HG03521 (cell line): ENCODE measurements at regions not wholly inside any gene's neighbourhood (a gene's known extent, or its start where the extent isn't known, plus 50 kb on each side); places are given as distances from the start of the nearest gene placed in this dataset.

ENCODE experiments used
- ATAC-seq: cut with Tn5 transposase; IDR thresholded peaks from one replicate; pipeline ENCODE4 v1.9.1; 2021; ENCODE audit warnings: mild to moderate bottlenecking, moderate library complexity; ENCODE audit not compliant: unreplicated experiment

DNA sequence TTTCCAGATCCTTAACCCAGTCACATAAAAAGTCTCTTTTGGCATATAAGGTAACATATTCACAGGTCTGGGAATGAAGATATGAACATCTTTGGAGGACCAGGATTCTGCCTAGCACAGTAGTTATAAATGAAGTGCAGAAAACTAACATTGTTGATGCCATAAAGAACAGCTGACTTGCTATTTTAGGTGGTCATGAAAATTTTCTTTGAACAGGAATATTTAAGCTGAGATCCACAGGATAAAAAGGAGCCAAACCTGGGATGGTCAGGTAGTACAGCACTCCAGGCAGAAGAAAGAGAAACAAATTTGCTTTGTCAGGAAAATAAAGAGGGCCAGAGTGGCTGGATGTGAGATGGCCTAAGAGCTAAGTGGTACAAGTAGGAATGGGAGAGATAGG lies 80.0 kb downstream of the CENPW start:
- ATAC-seq, result no peak

DNA sequence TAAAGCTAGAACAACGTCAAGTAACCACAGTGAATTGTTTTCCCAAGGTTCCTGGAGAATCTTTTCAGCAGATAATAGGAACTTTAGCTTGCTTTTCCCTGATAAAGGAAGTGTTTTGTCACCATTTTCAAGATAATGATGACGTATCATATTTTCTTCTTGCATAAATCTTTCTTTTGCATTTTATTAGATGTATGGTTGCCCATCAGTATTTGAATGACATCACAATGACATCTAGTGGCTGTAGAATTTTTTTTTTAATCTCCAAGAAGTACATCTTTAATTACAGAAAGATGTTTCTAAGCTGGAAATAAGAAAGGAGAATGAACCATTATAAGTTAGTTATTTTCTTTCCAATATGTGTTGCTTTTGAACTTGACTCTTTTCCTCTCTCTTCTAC lies 83.0 kb downstream of the CENPW start:
- no peak for ATAC-seq

DNA sequence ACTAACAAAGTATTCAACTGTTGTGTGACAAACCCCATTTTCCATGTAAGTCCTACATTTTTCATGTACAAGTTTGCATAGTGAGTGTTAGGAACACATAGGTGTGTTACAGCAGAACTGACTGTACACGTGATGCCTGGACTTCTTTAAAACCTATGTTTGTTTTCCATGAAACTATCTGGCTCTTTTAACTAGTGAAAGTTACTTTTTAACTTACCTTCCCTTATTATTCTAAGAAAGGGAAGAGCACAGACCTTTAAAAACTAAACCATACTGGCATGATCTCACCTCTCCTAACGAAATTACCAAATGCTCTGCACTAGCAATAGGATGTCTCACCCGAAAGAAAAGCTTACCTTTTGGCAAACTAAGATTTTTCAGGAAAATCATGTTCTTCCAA lies 87.8 kb downstream of the CENPW start:
- no peak for ATAC-seq

DNA sequence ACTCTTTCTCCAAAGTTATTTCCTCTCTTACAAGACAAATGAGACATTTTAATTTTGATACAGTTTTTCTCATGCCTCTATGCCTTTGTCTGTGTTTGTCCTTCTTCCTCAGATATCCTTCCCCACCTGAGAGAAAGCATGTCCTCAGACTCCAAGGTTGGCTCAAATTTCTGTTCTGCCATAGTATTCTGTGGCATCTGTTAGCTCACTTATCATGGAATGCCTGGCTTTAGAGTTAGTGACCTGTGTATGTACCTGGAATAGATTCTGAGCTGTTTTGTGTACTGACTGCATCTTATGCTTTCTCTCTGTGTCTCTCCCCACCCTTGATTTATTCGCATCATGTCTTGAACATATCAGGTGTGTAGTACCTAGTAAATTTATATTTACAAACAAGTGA lies 90.0 kb downstream of the CENPW start:
- ATAC-seq, result no peak

DNA sequence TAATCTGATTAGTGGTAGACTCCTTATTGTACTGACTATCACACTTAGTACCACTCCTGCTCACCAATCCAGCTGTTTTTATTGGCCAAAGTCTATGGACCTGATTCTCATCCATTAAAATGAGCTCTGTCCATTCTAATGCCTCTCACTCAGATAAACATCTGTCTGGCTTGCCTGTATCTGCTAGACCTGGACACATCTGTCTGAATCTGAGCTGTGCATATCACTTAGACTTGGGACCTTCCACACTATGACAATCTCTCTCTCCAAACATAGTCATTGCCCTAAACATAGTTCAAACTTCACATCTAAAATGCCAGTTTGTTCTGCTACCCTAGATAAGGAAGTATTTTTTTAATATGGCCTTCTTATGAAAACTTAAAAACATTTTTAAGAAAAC lies 92.6 kb downstream of the CENPW start:
- no peak for ATAC-seq

DNA sequence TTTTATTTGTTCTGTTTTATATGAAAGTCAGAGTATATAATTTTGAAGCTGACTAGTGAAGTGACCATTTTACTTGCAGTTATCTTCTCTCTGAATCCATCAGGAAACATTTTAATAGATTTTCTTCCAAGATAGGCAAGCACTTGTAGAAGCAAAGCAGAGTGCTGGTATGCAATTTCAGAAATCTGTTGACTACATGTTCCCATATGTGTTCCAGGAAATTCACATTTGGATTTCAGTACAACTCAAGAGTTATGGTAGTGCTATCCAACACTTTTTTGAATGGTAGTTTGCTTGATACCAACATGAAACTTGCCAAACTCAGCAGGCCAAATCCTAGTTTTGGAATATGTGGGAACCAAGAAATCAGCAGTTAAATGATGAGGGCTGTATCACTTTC lies 94.0 kb downstream of the CENPW start:
- no peak for ATAC-seq

DNA sequence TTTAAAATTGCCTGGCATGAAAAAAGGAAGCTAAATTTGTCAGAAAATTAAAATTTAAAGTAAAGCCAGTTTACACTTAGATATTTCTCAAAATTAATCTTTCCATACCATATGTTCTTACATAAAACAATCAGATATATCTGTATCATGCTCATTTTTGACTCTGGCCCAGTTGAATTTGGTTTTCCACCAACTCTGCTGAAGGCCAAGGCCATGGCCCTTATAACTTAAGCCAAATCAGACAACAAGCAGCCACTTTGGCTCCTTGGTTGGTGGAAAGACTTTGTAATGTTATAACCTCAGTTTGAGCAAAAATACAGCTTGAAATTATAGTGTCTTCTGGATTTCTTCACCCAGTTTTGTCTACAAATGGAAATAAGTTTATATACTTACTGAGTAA lies 97.3 kb downstream of the CENPW start:
- ATAC-seq, result no peak

DNA sequence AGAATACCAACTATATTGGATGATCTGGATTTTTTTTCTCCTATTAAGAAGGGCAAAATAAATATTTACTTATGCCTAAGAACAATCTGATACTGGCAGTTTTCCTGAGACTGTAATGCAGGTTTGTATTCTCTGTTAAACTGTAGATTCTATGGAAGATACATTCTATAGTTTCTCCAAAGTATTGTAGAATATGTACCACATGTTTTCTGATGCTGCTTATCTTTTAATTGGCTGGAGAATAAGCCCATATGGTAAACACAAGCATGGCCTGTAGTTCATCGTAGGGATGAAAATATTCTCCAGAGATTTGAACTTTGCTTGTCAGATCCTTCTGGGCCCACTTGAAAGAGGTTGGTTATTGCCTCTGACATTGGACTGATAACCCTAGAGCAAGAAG lies 99.1 kb downstream of the CENPW start:
- no peak for ATAC-seq

DNA sequence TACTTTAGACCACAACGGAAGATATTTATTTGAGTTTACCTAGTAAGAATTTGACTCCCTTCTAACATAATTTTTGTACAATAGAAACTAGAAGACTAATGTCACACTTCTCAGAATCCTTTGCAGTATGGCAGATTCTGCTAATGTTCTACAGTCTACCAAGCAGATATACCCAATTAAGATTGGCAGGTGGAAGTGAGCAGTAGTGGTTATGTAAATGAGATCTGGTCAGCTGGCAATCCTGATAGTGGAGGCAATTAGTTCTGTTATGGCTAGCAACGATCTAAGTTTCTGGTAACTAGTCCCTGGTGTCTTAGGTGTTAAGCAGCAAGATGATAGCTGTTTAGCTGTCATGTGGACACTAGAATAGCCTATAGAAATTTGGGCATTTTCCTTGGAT lies 101.0 kb downstream of the CENPW start:
- ATAC-seq, result peak; percentile 70

DNA sequence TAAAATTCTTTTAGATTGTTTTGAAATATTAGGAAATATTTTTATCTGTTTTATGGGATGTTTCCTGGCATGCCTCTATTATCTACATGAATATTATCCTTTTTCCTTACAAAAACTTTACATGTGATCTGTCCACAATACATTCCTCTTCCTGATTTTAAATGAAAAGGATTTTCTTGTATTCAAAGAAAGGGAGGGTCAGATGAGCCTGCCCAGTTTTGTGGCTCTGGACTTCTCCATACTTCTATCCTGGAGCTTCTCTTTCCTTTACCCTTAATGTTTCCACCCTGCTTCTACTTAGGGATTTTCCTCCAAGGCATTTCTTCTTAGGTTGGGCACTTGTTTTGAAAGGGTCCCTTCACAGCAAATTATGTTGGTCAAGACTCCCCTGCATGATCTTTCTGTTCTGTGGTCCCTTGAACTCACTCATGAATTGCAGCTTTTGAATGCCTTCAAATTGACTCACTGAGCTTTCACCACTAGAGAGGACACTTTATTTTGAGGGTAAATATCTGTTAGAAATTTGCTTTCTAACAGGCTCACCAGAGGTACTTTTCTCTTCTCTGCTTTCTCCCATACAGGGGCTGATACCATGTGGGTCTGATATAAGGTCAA lies 104.9 kb downstream of the CENPW start:
- ATAC-seq, result no peak

DNA sequence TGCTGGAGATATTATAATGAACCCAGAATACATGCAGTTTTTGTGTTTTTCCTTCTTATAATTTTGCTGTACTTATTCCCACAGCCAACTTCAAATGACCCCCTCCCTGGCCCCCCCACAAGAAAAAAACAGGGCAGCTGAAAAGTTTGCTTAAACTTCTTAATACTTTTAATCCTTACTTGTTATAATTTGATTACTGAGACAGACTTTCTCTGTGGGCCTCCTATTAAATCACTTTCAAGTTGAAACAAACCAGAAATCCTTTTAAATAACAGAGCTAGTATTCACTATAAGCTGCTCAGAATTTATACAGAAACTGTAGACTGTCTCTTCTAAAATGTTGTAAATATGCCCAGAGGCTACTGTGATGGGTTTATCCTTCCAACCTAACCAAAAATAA lies 106.3 kb downstream of the CENPW start:
- no peak for ATAC-seq

DNA sequence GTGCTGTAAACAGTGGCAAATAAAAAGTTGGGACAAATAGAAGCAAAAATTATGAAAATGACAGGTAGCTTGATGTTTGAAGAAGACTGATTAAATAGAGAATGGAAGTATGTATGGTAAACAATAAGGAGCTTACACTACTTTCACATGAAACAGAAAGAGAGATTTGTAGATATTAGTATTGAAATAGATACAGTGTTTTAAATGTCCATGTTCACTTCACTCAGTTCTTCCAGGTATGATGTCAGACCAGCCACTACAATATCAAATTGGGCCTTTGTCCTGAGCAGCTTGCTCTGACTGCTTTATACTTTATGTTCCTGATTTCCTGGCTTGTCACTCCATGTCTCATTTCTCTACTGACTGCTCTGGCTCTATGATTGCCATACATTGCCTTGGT lies 107.5 kb downstream of the CENPW start:
- ATAC-seq, result no peak

DNA sequence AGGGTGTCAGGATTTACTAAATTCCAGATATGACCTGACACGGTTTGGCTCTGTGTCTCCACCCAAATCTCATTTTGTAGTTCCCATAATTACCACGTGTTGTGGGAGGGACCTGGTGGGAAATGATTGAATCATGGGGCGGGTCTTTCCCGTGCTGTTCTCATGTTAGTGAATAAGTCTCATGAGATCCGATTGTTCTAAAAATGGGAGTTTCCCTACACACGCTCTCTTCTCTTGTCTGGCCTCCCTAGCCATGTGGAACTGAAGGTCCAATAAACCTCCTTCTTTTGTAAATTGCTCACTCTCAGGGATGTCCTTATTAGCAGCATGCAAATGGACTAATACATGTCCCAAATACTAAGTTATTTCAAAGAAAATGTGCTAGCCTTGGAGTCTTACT lies 121.1 kb downstream of the CENPW start:
- no peak for ATAC-seq

DNA sequence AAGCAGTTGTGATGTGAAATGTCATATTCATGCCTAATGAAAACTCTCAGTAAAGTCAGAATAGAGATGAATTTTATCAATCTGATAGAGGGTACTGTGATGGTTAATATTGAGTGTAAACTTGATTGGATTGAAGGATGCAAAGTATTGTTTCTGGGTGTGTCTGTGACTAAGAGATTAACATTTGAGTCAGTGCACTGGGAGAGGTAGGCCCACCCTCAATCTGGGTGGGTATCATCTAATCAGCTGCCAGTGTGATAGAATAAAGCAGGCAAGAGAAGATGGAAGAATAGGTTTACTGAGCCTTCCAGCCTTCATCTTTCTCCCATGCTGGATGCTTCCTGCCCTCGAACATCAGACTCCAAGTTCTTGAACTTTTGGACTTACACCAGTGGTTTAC lies 124.3 kb downstream of the CENPW start:
- no peak for ATAC-seq

DNA sequence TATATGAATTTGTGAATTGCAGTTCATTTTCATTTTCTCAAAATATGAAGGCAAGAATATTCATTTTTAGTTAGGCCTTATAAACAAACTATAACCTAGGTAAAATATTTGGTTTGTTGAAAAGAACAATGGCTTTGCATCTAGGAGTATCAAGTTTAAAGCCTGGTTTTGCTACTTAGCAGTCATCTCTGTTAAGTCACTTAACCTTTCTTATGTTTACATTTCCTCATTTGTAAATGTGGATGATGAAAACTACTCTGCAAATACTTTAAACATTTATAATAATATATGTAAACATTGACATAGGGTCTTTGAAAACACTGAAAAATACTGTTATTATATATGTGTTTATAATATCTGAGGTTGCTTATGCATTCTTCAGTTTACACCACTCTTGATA lies 135.5 kb downstream of the CENPW start:
- no peak for ATAC-seq

DNA sequence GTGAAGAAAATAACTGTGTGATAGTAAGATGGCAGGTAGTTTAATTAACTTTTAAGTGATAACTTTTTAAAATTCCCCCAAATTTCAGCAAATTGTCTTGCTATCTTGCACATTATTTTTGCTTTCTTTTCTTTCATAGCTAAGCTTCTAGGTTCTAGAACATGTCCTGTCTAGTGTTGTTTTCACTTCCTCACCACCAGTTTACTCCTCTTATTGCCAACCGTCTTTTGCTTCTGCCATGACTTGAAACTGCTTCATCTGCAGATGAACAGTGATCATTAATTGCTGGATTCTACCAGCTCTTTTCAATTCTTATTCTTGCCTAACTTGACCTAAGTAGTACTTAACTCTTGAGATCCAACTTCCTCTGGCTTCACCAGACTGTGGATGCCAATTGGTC lies 137.8 kb downstream of the CENPW start:
- no peak for ATAC-seq

DNA sequence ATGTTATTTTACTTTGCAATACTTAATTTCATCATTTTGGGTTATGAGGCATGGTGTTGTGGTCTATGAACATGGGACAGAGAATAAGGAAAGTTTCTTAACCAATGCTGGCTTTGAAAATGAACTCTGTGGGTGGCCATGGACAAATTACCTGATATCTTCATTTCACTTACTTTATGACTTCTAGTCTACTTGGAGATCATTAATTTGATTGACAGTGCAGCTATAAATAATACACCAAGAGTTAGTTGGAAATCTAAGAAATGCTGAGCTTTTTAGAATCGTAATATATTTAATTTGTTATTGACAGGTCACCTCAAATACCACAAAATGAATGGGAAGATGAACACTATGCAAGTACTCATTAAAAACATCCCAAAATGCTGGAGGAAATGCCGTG lies 140.4 kb downstream of the CENPW start:
- ATAC-seq, result no peak

DNA sequence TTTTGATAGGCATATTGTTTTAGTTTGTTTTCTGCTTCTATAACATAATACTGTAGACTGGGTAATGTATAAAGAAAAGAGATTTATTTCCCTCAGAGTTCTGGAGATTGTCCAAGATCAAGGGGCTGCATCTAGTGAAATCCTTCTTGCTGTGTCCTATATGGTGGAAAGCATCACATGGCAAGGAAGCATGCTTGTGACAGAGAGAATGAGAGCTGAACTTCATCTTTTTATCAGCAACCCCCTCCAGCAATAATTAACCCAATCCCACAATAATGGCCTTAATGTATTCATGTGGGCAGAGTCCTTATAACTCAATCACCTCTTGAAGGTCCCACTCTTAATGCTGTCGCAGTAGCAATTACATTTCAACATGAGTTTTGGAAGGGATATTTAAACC lies 141.4 kb downstream of the CENPW start:
- ATAC-seq, result no peak

DNA sequence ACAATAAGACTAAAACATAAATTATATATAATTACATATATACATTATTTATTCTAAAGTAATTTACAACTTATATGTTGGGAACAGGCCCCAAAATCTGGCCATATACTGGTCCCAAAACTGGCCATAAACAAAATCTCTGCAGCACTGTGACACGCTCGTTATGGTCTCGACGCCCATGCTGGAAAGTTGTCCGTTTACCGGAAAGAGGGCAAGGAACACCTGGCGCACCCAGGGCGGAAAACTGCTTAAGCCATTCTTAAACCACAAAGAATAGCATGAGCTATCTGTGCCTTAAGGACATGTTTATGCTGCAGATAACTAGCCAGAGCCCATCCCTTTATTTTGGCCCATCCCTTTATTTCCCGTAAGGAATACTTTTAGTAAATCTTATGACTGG lies 164.9 kb downstream of the CENPW start:
- ATAC-seq, result no peak

DNA sequence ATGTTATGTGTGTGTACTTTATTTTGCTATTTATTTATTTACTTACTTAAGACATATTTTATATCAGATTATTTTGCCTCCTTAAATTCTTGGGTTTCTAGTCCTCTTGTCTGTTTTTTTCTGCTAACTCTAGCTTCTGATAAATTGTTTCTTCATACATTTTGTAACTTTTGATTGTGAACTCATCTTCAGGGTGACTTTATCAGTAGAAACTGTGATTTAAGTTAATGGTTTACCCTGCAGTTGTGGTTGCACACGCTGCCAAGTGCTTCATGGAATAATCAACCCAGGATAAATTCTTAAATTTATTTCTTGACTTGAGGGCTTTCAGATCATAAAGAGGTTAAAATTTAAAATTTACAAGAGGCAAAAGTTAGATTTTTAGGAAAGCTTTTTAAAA lies 173.3 kb downstream of the CENPW start:
- no peak for ATAC-seq

DNA sequence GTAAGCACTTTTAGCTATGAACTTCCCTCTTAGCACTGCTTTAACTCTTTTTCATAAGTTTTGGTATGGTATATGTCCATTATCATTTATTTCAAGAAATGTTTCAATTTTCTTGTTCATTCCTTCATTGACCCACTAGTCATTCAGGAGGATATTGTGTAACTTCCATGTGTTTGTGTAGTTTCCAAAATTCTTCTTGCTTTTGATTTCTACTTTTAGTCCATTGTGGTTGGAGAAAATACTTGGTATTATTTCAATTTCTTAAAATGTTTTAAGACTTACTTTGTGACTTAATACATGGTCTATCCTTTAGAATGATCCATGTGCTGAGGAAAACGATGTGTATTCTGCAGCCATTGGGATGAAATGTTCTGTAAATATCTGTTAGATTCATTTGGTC lies 176.5 kb downstream of the CENPW start:
- ATAC-seq, result no peak

DNA sequence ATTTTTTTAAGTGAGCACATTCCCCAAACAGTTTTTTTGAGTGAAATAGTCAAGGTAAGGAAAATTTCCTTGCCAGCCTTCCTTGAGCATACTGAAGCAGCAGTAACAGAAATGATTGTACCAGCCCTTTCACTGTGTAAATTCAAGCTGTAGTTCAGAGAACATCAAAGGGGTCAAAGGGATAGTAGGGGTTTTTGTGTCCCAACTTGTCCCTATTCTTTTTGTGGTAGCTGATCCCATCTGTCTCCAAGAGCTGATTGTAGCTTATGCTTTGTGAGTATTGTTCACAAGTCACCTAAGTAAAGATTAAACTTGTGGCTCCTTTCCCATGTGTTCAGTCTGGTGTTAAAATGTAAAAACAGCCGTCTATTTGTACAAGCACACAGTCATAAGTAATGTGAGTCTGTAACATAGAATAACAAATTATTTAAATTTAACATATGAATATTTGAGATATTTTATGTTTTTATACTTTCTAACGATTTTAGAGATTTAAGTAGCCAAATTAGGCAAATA lies 185.0 kb downstream of the CENPW start:
- ATAC-seq, result no peak

DNA sequence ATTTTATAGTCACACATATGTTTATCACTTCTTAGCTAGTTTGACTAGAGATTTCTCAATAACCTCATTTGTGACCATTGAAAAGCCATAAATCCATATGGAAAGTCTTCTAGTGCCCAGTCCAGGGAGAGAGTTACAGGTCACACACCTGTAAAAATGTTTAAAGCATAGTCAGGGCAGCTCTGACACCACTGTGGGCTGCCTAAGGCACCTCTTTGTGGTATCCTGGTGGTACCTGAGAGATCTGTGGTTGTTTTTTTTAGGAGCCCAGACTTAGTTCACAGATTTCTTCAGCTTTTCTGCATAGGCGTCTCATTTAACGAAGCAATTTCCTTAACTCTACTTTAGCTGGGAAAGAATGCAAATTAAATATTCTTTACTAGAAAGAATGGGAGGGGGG lies 186.6 kb downstream of the CENPW start:
- ATAC-seq, result no peak
